GM18867 (cell line): ENCODE measurements at regions not wholly inside any gene's neighbourhood (a gene's known extent, or its start where the extent isn't known, plus 50 kb on each side); places are given as distances from the start of the nearest gene placed in this dataset.
A peak's percentile ranks its signal among the peaks of the same experiment; 100 is the strongest.

Experiments used
- ATAC-seq: cut with Tn5 transposase; IDR thresholded peaks from one replicate; pipeline ENCODE4 v1.9.1; 2021; ENCODE audit warnings: mild to moderate bottlenecking, moderate library complexity; ENCODE audit not compliant: unreplicated experiment

DNA sequence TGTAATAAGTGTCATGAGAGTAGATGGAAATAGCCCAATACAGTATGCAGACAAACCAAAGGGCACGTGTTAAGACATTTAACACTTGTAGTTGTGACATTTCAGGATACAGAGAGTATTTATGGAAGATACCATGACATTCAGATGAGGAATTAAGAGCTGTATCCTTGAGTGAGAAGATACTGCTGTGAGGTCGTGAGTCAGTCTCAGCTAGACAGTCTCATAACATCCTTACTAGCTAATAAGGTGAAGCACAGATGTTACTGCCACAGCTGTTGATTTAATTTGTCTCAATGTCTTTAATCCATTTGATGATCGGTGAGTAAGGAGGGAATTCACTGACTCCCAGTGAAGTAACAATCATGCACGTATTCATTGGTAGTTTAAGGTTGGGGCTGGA, 288.0 kb upstream of the AKR1E2 start:
- ATAC-seq, result no peak

- ATAC-seq, result no peak
Measured at GRCh38 chr10:4535521-4535920, 290.5 kb upstream of the AKR1E2 start.

DNA sequence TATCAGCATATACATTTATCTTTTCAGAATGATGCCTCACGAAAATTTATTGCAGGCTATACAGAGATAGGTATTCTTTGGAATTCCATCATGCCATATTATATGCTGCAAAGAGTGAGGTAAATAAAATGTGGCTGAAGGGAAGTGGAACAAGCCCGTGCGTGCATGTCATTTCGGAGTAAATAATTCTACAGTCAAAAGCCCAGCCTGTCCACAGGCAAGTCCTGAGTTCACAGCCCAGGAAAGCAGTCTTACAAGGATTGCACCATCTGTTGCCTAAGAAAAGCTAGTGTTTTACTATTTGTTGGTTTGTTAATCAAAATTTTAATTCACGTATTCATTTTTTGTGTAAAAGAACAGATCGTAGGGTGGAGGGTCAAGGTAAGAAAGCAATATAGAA, 292.4 kb upstream of the AKR1E2 start:
- ATAC-seq, result no peak

DNA sequence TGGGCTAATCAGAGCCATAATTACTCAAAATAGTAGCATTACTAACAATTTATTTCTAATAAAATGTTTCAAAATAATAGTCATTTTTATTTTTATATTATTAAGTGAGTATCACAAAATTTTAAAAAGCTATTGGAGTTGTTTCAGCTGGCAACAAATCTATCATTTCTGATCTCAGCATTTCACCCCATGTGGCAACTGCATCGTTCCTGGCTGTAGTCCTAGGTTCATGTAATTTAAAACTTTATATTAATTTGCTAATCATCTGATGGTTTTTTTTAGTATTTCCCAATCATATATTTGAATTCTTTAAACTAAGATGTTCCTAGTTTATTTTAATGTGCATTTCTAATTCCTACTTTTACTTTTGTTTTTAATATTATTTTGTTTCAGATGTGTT, 293.0 kb upstream of the AKR1E2 start:
- ATAC-seq, result no peak

DNA sequence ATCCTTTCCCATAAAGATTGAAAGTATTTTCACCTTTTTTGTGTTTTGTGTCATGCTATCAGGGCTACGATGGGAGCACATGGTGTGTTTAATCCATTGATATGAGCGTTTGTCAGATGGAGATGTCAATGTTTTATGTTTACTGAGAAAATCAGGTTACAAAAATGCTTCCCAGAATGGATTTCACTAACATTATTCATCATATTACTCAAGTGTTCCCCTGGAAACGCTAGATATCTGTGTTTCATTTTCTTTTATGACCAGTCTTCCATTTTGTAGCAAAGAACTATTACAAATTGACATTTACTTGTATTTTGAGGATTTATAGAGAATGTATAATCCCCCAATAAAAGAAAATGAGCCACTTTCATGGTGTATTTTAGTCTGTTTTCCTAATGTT, 293.5 kb upstream of the AKR1E2 start:
- ATAC-seq, result no peak

DNA sequence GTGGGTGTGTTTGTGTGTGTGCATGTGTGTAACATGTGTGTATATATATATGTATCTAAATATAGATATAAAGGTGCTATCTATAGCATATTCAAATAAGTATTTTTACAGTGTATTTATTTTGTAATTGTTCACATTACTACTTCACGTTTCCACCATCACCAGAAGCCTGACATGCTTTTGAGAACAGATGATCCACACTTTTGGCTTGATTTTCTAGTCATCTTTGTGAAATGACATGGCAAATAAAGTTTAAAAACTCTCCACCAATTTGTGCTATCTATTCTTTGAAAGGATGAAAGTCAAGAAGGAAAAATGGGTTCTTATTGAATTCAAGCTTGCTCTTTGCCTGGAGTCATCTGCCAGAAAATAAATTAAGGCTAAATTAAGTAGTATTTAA, 294.0 kb upstream of the AKR1E2 start:
- no peak for ATAC-seq

GRCh38 chr10:4529266-4529665, 296.7 kb upstream of the AKR1E2 start:
- no peak for ATAC-seq

DNA sequence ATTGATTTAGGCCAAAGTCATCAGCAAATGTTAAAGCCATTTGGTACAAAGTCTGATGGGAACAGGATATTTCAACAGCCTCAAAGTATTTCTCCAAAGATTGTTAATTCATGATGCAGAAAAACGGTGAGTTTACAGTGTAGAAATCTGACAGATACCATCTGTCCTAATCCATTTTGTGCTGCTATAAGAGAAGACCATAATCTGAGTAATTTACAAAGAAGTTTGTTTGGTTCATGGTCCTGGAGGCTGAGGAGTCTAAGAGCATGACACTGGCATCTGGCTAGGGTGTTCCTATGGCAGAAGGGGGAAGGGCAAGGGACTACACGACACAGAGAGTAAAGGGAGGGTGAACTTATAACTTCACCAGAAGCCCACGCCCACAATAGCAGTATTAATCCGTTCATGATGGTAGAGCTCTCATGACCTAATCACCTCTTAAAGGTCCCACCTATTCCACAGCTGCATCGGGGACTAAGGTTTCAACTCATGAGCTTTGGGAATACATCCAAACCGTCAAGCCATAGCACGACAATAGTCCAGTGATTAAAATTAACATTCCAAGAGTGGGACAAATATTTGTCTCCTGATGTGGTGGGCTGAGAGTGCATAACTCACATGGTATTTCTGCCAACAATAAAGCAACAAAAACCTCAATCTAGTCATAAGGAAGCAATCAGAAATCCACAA, 298.6 kb upstream of the AKR1E2 start:
- no peak for ATAC-seq

DNA sequence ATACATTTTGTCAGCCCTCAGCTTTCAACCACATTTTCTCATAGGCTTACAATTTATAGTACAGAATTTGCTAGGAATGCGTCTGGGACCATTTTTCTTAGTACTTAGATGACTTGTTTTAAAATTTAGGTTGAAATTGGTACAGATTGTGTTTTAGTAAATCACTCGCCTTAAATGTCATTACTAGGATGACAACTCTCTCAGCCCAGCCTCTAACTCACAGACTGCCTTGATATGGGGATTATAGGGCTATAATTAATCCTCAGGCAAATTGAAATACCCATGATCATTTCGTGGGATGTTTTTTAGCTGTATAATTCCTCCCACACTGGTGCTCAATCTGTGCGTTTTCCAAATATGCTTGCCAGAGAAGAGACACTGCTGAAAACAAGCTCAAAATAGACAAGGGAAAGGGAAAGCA, 299.7 kb upstream of the AKR1E2 start:
- ATAC-seq, result no peak

- no peak for ATAC-seq
Measured at GRCh38 chr10:4525103-4525502, 300.9 kb upstream of the AKR1E2 start.

- peak; percentile 75 for ATAC-seq
Measured at GRCh38 chr10:4522296-4523000, 303.6 kb upstream of the AKR1E2 start.

DNA sequence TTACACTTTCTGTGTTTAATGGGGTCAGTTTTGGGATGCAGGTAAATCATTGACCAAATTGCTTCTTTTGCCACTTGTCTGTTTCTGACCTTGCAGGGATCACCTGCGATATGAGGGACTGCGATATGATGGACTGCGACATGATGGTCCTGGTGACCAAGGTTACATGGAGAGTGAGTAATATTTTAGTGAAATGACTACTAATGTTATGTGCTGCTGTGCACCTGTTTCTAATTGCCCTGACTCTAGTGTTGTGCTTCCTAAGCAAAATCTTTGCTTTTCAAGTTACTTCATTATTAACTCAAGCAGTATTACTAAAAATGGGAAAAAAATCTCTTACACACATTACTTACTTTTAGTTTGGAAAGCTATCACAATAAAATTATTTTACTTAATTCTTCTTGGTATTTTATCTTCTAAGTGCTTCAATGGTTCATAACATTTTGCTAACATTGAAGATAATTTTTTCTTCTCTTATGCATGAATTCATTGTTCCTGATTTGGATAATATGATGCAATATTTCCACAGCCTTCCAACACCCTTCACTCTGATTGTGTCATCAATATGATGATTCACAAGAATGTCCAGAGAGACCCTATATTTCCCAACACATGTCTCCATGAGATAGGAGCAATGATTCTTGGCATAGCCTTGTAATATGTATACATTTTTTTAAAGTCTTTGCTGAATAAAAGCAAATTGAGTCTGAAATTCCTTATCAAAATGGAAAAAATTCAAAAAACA, 306.2 kb upstream of the AKR1E2 start:
- ATAC-seq, result no peak

- no peak for ATAC-seq
Measured at GRCh38 chr10:4517746-4518145, 308.3 kb upstream of the AKR1E2 start.

DNA sequence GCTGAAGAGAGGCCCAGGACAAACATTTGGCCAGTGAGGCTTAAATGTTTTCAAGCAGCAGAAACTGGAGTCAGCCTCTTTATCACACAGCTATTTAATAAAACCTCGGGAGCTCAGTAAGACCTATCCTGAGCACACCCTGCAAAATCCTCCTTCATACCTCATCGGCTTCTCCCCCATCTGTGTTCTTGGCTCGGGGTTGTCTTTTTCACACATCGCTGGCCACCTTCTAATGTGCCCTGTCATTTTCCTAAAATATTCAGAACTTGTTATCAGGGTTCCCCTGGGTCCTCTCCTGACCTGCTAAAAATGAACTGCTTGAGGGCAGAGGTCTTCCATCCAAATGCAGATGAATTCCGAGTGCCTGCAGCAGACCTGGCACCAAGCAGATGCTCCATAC, 310.3 kb upstream of the AKR1E2 start:
- ATAC-seq, result no peak

DNA sequence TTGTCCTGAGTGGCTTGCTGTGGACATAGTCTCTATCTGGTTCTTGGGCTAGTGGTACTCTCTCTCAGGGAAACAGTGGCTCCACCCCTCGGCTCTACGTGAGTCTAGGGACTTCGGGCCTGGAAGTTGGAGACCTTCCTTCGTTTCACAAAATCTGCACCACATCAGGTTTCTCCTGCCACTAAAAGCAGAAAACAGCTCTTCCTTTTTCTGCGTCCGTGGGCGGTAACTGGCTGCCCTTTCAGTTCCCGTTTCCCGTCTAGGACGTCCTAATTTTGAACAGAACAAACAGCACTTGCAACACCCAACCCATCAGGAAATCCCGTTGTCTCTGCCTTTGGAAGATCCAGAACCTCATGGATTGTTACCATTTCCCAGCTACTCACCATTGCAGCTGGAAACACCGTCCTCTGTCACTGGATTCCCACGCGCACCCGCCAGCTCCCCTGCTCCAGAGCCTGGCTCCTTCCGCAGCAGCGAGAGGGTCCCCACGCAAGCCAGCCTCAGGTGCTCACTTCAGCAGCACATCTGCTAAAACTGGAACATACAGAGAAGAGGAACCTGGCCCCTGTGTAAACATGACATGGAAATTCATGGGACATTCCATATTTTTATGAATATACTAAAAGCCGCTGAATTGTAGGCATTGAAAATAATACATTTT, 311.4 kb upstream of the AKR1E2 start:
- peak; percentile 77 for ATAC-seq

DNA sequence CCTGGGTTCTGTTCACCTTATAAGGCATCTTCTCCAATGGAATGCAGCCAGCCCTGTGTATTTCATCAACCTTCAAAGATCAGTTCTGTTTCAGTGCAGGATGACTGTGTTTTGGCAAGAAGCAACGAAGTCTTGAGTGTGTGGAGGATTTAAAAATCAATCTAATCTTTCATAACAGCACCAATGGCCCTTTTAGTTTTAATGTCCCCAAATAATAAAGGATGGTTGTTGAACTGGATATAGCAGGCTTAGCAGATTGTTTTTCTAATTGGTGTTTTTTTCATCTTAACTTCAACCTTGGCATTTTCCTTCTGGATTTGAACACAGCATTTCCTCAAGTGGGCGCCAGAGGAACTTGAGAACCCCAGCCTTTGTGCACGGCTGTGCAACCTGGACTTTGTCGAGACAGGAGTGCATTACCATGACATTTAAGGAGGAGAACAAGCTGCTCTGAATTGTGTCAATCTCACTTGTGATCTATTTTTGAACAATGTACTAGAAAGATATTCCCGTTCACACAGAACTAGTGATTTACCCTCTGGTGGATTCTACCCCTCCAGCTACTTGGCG, 313.3 kb upstream of the AKR1E2 start:
- ATAC-seq, result no peak

GRCh38 chr10:4512196-4512595, 313.8 kb upstream of the AKR1E2 start:
- ATAC-seq, result no peak

GRCh38 chr10:4511509-4511908, 314.5 kb upstream of the AKR1E2 start:
- no peak for ATAC-seq

DNA sequence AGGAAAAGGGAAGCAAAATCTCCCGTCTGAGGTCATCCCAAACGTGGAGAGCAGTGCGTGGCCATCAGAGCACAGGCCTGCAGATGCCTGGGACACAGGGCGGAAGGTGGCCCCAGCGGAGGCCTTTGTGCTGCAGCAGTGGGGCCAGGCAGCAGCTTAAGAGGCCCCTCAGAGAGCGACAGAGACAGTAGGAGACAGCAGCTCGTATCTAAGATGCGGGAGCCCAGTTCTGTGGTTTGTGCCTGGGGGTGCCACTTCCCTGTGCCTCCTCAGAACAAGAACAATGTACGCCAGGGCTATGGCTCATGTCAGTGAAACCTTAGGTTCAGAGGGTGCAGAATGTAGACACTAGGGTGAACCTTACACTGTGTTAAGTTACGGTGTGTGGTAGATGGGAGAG, 316.6 kb upstream of the AKR1E2 start:
- no peak for ATAC-seq

GRCh38 chr10:4506095-4506494, 319.9 kb upstream of the AKR1E2 start:
- ATAC-seq, result no peak

DNA sequence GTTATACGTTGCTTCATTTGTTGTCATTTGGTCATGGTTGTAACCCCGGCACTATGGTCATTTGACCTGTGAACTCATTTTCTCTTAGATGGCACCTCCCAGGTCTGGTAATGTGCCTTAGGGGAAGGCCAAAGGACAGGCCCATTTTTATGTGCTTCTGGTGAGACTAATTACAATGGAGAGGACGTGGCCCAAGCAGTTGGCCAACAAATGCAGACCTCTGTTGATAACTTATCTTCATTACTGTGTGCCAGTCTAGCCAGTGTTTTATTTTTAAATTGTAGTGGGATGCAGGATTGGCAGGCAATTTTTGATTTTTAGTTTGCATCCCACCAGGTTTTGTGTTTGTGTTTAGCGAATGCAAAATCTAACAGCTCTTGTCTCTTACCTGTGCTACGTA, 321.5 kb upstream of the AKR1E2 start:
- no peak for ATAC-seq
